ENCODE measurements at regions not wholly inside any gene's neighbourhood (a gene's known extent, or its start where the extent isn't known, plus 50 kb on each side); places are given as distances from the start of the nearest gene placed in this dataset.

GRCh38 chr17:77455891-77456260, 315.1 kb downstream of the SEC14L1 start:
- H3K4me3 ChIP-seq: no peak overlapping the region
- H3K4me1 ChIP-seq: peaks cover 24% of the 10 kb centered on the region
- H3K9me3 ChIP-seq (replicated peaks): no peaks in the 10 kb centered on the region
- H3K27me3 ChIP-seq: no peaks in the 10 kb centered on the region
- no peaks in the 10 kb centered on the region for H3K36me3 ChIP-seq
- H3K27ac ChIP-seq: no peak overlapping the region
- DNase-seq: no peak

DNA sequence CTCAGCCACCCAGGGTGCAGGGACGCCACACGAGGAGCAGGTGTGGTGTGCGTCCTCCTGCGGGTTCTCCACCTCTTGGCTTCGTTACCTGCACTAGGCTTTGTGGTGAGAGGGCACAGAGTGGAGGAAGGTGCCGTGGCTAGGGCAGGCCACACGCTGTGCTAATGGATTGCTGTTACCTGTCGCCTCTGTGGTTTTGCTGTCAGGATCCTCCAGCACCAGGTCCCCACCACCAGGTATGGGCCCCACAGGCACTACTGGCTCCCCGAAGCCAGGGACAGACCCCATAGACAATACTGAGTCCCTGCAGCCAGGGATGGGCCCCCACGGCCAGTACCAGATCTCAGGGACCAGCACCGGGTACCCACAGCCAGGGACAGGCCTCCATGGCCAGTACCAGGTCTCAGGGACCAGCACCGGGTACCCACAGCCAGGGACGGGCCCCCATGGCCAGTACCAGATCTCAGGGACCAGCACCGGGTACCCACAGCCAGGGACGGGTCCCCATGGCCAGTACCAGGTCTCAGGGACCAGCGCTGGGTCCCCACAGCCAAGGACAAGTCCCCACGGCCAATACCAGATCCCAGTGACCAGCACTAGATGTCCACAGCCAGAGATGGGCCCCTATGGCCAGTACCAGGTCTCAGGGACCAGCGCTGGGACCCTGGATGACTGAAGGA, 315.6 kb downstream of the SEC14L1 start:
- Histone ChIP-seq H3K9me3 (replicated peaks) (no peaks in the 10 kb centered on the region), H3K27ac (no peak overlapping the region), H3K4me1 (peaks cover 24% of the 10 kb centered on the region), H3K4me3 (no peak overlapping the region), H3K36me3 (no peaks in the 10 kb centered on the region), H3K27me3 (no peaks in the 10 kb centered on the region)
- no peak for DNase-seq

DNA sequence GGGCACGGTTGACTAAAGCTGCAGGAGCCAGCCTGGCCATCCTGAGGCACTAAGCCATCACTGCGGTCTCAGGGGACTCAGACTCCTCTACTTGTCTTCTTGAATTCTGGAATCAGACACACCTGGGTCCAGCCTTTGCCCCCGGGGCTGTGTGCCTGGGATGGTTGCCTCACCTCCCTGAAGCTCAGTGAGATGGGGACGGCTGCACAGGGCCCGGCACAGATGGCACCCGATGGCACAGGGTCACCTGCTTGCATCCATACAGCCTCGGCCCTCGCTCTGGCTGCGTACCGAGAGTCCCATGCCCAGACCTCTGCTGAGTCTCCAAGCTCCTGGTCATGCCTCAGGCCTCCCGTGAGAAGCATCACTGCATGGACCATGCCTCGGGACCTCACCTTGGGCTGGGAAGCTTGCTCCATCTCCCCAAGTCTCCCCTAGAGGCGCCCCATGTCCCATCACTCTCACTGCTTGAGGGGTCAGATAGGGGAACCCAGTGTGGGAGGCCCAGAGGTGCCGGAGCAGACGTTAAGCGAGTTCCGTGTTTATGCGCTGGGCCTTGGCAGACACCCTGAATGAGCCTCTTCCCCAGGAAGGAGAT, 316.3 kb downstream of the SEC14L1 start:
- H3K27me3 ChIP-seq: no peaks in the 10 kb centered on the region
- no peak overlapping the region for H3K4me3 ChIP-seq
- H3K4me1 ChIP-seq: peaks cover 24% of the 10 kb centered on the region
- H3K9me3 ChIP-seq (replicated peaks): no peaks in the 10 kb centered on the region
- no peaks in the 10 kb centered on the region for H3K36me3 ChIP-seq
- DNase-seq: no peak
- no peak overlapping the region for H3K27ac ChIP-seq

DNA sequence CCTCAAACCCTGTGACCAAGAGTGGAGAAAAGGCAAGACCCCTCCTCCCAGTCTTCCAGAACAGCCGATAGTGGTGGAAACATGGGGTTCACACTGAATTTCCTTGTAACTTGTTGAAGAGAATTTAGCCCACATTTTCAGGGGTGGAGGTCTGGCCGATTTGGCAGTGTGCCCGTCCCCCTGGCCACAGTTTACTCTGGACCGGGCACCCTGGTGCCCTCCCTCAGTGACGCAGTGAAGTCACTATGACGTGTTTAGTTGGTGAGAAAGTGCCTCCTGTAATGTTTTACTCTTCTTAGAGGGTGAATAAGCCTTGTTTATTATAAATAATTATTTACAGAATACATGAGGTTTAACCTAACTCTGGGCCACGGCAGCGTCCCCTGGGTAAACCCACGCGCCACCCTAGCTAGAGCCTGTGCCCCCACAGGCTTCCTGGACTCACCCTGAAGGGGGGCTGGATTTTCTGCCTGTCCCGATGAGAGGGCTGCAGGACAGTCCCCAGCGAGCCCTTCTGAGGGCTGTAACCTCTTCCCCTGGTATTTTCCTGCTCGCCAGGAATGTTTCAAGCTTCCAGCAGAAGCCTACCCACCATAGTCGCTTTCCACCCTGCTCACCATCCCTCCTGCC, 316.9 kb downstream of the SEC14L1 start:
- DNase-seq: no peak
- H3K27me3 ChIP-seq: no peaks in the 10 kb centered on the region
- H3K4me1 ChIP-seq: peaks cover 20% of the 10 kb centered on the region

DNA sequence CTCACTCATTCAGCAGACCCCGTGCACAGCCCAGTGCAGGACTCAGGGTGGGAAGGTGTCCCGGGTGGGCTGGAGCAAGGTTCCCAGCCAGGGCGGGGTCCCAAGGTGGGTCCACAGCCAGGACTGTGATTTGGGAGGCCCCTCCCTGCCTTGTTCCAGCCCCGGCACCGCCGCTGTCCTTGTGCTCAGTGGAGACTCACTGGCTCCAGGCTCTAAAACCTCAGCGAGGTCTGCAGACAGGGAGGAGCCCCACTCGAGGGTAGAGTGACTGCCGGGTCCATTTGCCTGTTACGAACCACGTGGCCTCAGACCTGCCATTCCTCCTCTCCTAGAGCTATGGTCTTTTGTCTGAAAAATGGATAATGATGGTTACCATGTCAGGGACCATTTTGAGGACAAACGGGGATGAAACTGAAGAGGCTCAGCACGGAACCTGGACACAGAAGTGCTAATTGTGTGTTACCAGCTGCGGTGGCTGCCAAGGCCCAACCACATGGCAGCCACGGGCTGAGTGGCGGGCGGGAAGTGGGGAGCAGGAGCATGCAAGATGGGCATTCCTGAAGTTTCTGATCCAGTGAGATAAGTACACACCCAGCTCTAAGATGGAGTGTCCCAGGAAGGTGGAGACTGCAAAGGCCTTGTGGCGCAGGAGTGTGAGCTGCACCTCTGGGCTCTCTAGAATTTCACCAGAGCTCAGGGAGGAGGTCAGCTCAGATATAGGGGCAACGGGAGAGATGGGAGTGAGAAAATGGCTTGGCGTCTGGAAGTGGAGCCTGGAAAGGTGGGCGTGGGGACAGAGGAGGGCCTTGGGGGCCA, 317.6 kb downstream of the SEC14L1 start:
- Histone ChIP-seq H3K27me3 (no peaks in the 10 kb centered on the region), H3K27ac (no peak overlapping the region), H3K4me3 (no peak overlapping the region), H3K36me3 (peaks cover 3% of the 10 kb centered on the region; the same call in 1 of the 2 replicates), H3K9me3 (replicated peaks) (no peaks in the 10 kb centered on the region), H3K4me1 (peaks cover 16% of the 10 kb centered on the region)
- DNase-seq: no peak

More for the DNA sequence above, 316.9 kb downstream of the SEC14L1 start:
- no peak overlapping the region for H3K4me3 ChIP-seq
- H3K9me3 ChIP-seq (replicated peaks): no peaks in the 10 kb centered on the region
- H3K36me3 ChIP-seq: no peaks in the 10 kb centered on the region
- H3K27ac ChIP-seq: no peak overlapping the region

DNA sequence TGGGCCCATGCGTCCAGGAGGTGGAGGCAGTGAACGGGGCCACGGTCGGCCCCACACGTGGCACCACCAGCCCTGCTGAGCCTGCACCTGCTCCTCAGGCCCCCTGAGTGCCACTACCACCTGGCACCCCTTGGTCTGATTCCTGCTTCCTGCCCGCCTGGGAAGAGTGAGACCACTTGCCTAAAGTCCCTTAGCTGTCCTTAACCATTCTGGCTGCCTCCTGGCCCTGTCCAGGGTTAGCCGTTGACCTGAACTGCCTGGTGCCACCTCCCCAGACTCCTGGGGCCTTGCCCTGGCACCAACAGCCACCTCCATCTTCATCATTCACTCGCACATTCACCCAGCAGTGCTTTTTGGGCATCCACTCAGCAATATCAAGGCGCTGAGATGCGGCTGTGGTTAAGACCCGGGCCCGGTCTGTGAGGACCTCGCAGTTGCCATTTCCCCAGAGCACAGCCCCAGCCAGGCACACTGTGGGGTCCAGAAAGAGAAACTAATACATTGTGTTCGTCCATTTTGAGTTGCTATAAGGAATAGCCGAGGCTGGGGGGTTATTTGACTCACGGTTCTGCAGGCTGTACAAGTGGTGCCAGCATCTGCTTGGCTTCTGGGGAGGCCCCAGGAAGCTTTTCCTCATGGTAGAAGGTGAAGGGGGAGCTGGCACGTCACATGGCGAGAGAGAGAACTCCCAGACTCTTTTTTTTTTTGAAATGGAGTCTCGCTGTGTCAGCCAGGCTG, 318.4 kb downstream of the SEC14L1 start:
- Histone ChIP-seq H3K4me3 (no peak overlapping the region), H3K36me3 (peaks cover 4% of the 10 kb centered on the region; the same call in 1 of the 2 replicates), H3K4me1 (peaks cover 16% of the 10 kb centered on the region), H3K27me3 (no peaks in the 10 kb centered on the region), H3K27ac (no peak overlapping the region), H3K9me3 (replicated peaks) (no peaks in the 10 kb centered on the region)
- no peak for DNase-seq

- Histone ChIP-seq H3K4me1 (peaks cover 16% of the 10 kb centered on the region), H3K27ac (peak overlapping the region; percentile 18), H3K27me3 (no peaks in the 10 kb centered on the region), H3K4me3 (no peak overlapping the region), H3K9me3 (replicated peaks) (no peaks in the 10 kb centered on the region), H3K36me3 (peaks cover 4% of the 10 kb centered on the region; the same call in 1 of the 2 replicates)
- DNase-seq: peak in 1 of 2 experiments; percentile 73
These were observed 319.8 kb downstream of the SEC14L1 start for GRCh38 chr17:77460514-77461046.

- peaks cover 16% of the 10 kb centered on the region for H3K4me1 ChIP-seq
- H3K27ac ChIP-seq: no peak overlapping the region
These were observed 320.7 kb downstream of the SEC14L1 start for GRCh38 chr17:77461277-77462057.

GRCh38 chr17:77462090-77462489, 321.3 kb downstream of the SEC14L1 start:
- Histone ChIP-seq H3K9me3 (replicated peaks) (no peaks in the 10 kb centered on the region), H3K27ac (no peak overlapping the region), H3K27me3 (no peaks in the 10 kb centered on the region), H3K36me3 (peaks cover 4% of the 10 kb centered on the region; the same call in 1 of the 2 replicates), H3K4me3 (no peak overlapping the region), H3K4me1 (peaks cover 16% of the 10 kb centered on the region)
- no peak for DNase-seq

More at GRCh38 chr17:77461277-77462057, 320.7 kb downstream of the SEC14L1 start:
- Histone ChIP-seq H3K27me3 (no peaks in the 10 kb centered on the region), H3K9me3 (replicated peaks) (no peaks in the 10 kb centered on the region), H3K4me3 (no peak overlapping the region), H3K36me3 (peaks cover 4% of the 10 kb centered on the region; the same call in 1 of the 2 replicates)
- no peak for DNase-seq

GRCh38 chr17:77462553-77463497, 322.1 kb downstream of the SEC14L1 start:
- Histone ChIP-seq H3K4me3 (no peak overlapping the region), H3K27ac (no peak overlapping the region), H3K9me3 (replicated peaks) (no peaks in the 10 kb centered on the region), H3K36me3 (peaks cover 4% of the 10 kb centered on the region; the same call in 1 of the 2 replicates), H3K27me3 (no peaks in the 10 kb centered on the region), H3K4me1 (peaks cover 16% of the 10 kb centered on the region)
- DNase-seq: no peak

GRCh38 chr17:77464988-77465357, 324.2 kb downstream of the SEC14L1 start:
- Histone ChIP-seq H3K4me1 (peaks cover 10% of the 10 kb centered on the region), H3K27ac (no peak overlapping the region), H3K36me3 (peaks cover 4% of the 10 kb centered on the region; the same call in 1 of the 2 replicates), H3K9me3 (replicated peaks) (no peaks in the 10 kb centered on the region), H3K4me3 (no peak overlapping the region), H3K27me3 (no peaks in the 10 kb centered on the region)
- DNase-seq: no peak

DNA sequence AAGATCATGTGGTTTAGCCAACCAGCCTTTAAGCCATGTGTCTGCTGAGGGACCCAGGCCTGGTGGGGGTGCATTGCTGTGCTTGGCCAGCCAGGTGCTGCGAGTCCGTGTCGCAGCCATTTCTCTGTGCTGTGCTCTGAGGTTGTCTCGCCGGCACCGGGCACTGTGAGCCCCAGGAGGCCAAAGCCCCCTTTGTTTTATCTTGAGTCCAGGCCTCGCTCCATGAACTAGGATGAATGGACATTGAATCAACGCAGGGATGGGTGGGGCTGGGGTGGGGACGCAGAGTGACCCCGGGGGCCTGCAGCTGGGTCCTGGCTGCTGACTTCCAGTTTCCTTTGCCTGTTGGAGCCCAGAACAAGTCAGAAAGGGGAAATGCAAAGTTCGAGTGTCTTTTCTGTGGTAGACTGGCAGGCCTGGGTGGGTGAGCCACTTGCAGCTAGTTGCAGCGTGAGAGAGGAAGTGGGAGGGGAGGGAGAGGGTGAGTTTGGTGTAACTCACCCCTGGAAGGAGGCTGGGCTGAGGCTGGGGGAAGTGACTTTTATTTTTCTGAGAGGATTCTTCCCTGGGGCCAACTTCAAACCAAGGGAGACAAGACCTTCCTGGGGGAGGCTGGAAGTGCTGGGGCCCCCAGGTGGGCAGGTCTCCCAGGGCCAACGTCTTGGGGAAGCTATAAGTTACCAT, 324.7 kb downstream of the SEC14L1 start:
- Histone ChIP-seq H3K27me3 (no peaks in the 10 kb centered on the region), H3K4me3 (no peak overlapping the region), H3K4me1 (peaks cover 9% of the 10 kb centered on the region), H3K27ac (no peak overlapping the region), H3K9me3 (replicated peaks) (no peaks in the 10 kb centered on the region), H3K36me3 (peaks cover 4% of the 10 kb centered on the region; the same call in 1 of the 2 replicates)
- no peak for DNase-seq
